ENCODE measurements at regions not wholly inside any gene's neighbourhood (a gene's known extent, or its start where the extent isn't known, plus 50 kb on each side); places are given as distances from the start of the nearest gene placed in this dataset.

DNA sequence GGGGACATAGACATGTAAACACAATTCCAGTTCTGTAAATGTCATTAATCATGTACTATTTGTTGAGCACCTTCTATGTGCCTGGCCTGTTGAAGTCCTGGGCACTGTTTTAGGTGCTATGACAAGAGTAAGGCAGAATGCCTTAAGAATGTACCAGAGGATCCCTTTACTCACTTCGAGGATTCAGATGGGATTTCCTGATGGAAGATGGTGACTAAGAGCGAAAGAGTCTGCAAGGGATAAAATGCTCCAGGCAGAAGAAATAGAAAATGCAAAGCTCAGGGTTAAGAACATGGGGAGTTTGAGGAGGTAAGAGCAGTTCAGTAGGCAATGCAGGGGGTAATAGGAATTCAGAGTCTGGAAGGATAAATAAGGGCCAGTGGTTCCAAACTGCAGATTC, 671.3 kb upstream of the TBX3 start:
- Histone ChIP-seq H2AK5ac (ENCODE audit: low read depth, low read length) (no peak overlapping the region), H4K20me1 (replicated peaks in 1 of 2; ENCODE audit: control insufficient read depth in 1 of 2, insufficient read depth in 2 of 2, low read length in 2 of 2) (no peaks in the 10 kb centered on the region), H2BK20ac (ENCODE audit: low read length) (no peak overlapping the region), H2BK15ac (ENCODE audit: low read length) (no peak overlapping the region), H3K14ac (ENCODE audit: insufficient read length) (no peak overlapping the region), H4K8ac (ENCODE audit: extremely low read depth, insufficient read depth, low read length) (no peak overlapping the region), H2BK12ac (ENCODE audit: low read depth, low read length) (no peak overlapping the region), H3K4me2 (ENCODE audit: insufficient read depth in 1 of 2, low read depth in 2 of 2, low read length in 2 of 2) (no peak overlapping the region), H2AFZ (ENCODE audit: low read length) (no peak overlapping the region), H2BK5ac (ENCODE audit: low read depth, low read length) (no peak overlapping the region), H3K79me2 (ENCODE audit: control insufficient read depth in 1 of 2, insufficient read depth in 2 of 2, low read length in 2 of 2) (no peaks in the 10 kb centered on the region), H4K91ac (replicated peaks; ENCODE audit: insufficient read length, low read length) (no peak overlapping the region), H3K4me1 (replicated peaks in 1 of 4; ENCODE audit: control insufficient read depth in 3 of 4, insufficient read depth in 4 of 4, low read length in 3 of 4) (no peaks in the 10 kb centered on the region), H3K36me3 (ENCODE audit: control insufficient read depth in 2 of 4, insufficient read depth in 4 of 4, low read length in 3 of 4) (no peaks in the 10 kb centered on the region), H4K5ac (ENCODE audit: insufficient read length, low read depth, low read length) (no peak overlapping the region), H3K9ac (replicated peaks in 1 of 4; ENCODE audit: extremely low read depth in 1 of 4, low read depth in 3 of 4, low read length in 3 of 4) (no peak overlapping the region), H3K23me2 (ENCODE audit: low read depth, low read length) (no peaks in the 10 kb centered on the region), H3K23ac (ENCODE audit: insufficient read length) (no peak overlapping the region), H2BK120ac (replicated peaks; ENCODE audit: low read depth, low read length) (no peak overlapping the region), H3K9me3 (ENCODE audit: insufficient read depth in 2 of 2, low read depth in 1 of 2, low read length in 1 of 2) (no peaks in the 10 kb centered on the region), H3K18ac (ENCODE audit: extremely low read depth, low read length) (no peak overlapping the region), H3K79me1 (ENCODE audit: low read depth, low read length) (no peaks in the 10 kb centered on the region), H3K4me3 (ENCODE audit: extremely low read depth in 1 of 4, insufficient read depth in 2 of 4, low read depth in 3 of 4, low read length in 4 of 4) (no peak overlapping the region), H3K4ac (replicated peaks; ENCODE audit: insufficient read length, low read depth, low read length) (no peak overlapping the region), H3K27me3 (replicated peaks in 1 of 4; ENCODE audit: control insufficient read depth in 3 of 4, extremely low read depth in 1 of 4, insufficient read depth in 3 of 4, low read length in 3 of 4) (no peaks in the 10 kb centered on the region), H3K56ac (replicated peaks; ENCODE audit: insufficient read length, low read depth, low read length) (no peak overlapping the region), H3K27ac (ENCODE audit: low read depth, low read length) (no peak overlapping the region)
- WGBS, 2 experiments (ENCODE audit: extremely low coverage in 1 of 2, insufficient coverage in 1 of 2, insufficient read length in 1 of 2, insufficient replicate concordance in 2 of 2, low coverage in 1 of 2, low lambda C conversion rate in 2 of 2, missing lambda C conversion rate in 1 of 2) = 92% methylated on average over 2 of the region's 2 CpGs; no CpG with 5 or more reads in 1 of the 2 experiments
- no peak for DNase-seq (ENCODE audit: low read depth in 1 of 2, low spot score in 2 of 2)
- ChIA-PET POLR2A (ENCODE audit: partially characterized antibody) (no interaction called here), CTCF (ENCODE audit: partially characterized antibody) (no interaction called here)
- FAIRE-seq = no peak
- TF ChIP-seq KDM1A (IDR thresholded peaks at IDR 0.05; ENCODE audit: borderline replicate concordance, low read length) (no peak), FOSL1 (IDR thresholded peaks at IDR 0.05; ENCODE audit: insufficient read depth, low read depth, low read length) (no peak), RFX5 (IDR thresholded peaks at IDR 0.05; ENCODE audit: borderline replicate concordance, low read depth, low read length) (no peak), CTBP2 (IDR thresholded peaks at IDR 0.05; ENCODE audit: borderline replicate concordance, insufficient read depth, insufficient read length, low read length) (no peak), SAP30 (IDR thresholded peaks at IDR 0.05; ENCODE audit: insufficient read depth, insufficient replicate concordance, low read length) (no peak), CHD1 (IDR thresholded peaks at IDR 0.05; ENCODE audit: low read depth, low read length) (no peak), RNF2 (IDR thresholded peaks at IDR 0.05; ENCODE audit: borderline replicate concordance, low read depth, low read length, missing control alignments, poor library complexity, severe bottlenecking) (no peak), PHF8 (conservative IDR thresholded peaks at IDR 0.05; ENCODE audit: low read depth, low read length) (no peak), SIX5 (IDR thresholded peaks at IDR 0.05; ENCODE audit: low read depth, low read length) (no peak), TCF12 (IDR thresholded peaks at IDR 0.05; ENCODE audit: low read depth, low read length) (no peak), POLR2A (IDR thresholded peaks at IDR 0.05; ENCODE audit: control extremely low read depth in 1 of 2, low read depth in 2 of 2, low read length in 2 of 2) (no peak), MAFK (IDR thresholded peaks at IDR 0.05; ENCODE audit: low read depth, low read length) (no peak), JUND (IDR thresholded peaks at IDR 0.05; ENCODE audit: low read length) (no peak), BCL11A (IDR thresholded peaks at IDR 0.05; ENCODE audit: low read depth in 2 of 2, low read length in 2 of 2) (no peak), EGR1 (IDR thresholded peaks at IDR 0.05; ENCODE audit: borderline replicate concordance, low read depth, low read length) (no peak), GABPA (IDR thresholded peaks at IDR 0.05; ENCODE audit: borderline replicate concordance, insufficient read depth, low read length) (no peak)

All from H1 (cell line).